Dermis blood vessel endothelial cell (primary cell): ENCODE measurements at regions not wholly inside any gene's neighbourhood (a gene's known extent, or its start where the extent isn't known, plus 50 kb on each side); places are given as distances from the start of the nearest gene placed in this dataset.

Source experiments
- DNase-seq: peaks from one replicate; pipeline ENCODE4 v3.0.0; 2010

- no peak for DNase-seq
Observed at GRCh38 chr14:86865934-86866333, 1127.0 kb downstream of the GALC start.

- no peak for DNase-seq
Observed at GRCh38 chr14:86858591-86858990, 1134.4 kb downstream of the GALC start.

GRCh38 chr14:86858031-86858430, 1135.0 kb downstream of the GALC start:
- no peak for DNase-seq

GRCh38 chr14:86852530-86852929, 1140.5 kb downstream of the GALC start:
- DNase-seq, result no peak

GRCh38 chr14:86847140-86847539, 1145.8 kb downstream of the GALC start:
- DNase-seq, result no peak

- DNase-seq, result no peak
Observed at GRCh38 chr14:86838363-86838762, 1154.6 kb downstream of the GALC start.

- no peak for DNase-seq
Observed at GRCh38 chr14:86826661-86827060, 1166.3 kb downstream of the GALC start.

- DNase-seq, result no peak
Observed at GRCh38 chr14:86824167-86824566, 1168.8 kb downstream of the GALC start.

- DNase-seq, result no peak
Observed at GRCh38 chr14:86823581-86823980, 1169.4 kb downstream of the GALC start.

GRCh38 chr14:86815341-86815740, 1177.6 kb downstream of the GALC start:
- no peak for DNase-seq

- no peak for DNase-seq
Observed at GRCh38 chr14:86802726-86803125, 1190.3 kb downstream of the GALC start.

GRCh38 chr14:86799244-86799647, 1193.7 kb downstream of the GALC start:
- DNase-seq, result no peak

GRCh38 chr14:86798330-86798729, 1194.7 kb downstream of the GALC start:
- DNase-seq, result no peak

- no peak for DNase-seq
Observed at GRCh38 chr14:86797075-86797351, 1196.0 kb downstream of the GALC start.

- no peak for DNase-seq
Observed at GRCh38 chr14:86796221-86797074, 1196.5 kb downstream of the GALC start.

- DNase-seq, result no peak
Observed at GRCh38 chr14:86794689-86795088, 1198.3 kb downstream of the GALC start.

- DNase-seq, result no peak
Observed at GRCh38 chr14:86790408-86791364, 1202.3 kb downstream of the GALC start.

GRCh38 chr14:86788224-86788623, 1204.8 kb downstream of the GALC start:
- DNase-seq, result no peak

- no peak for DNase-seq
Observed at GRCh38 chr14:86787717-86788116, 1205.3 kb downstream of the GALC start.

- no peak for DNase-seq
Observed at GRCh38 chr14:86782092-86782580, 1210.8 kb downstream of the GALC start.

- DNase-seq, result no peak
Observed at GRCh38 chr14:86780876-86781510, 1212.0 kb downstream of the GALC start.

GRCh38 chr14:86780461-86780860, 1212.5 kb downstream of the GALC start:
- no peak for DNase-seq

- DNase-seq, result no peak
Observed at GRCh38 chr14:86779416-86779815, 1213.6 kb downstream of the GALC start.
